ENCODE measurements at regions not wholly inside any gene's neighbourhood (a gene's known extent, or its start where the extent isn't known, plus 50 kb on each side); places are given as distances from the start of the nearest gene placed in this dataset.

DNA sequence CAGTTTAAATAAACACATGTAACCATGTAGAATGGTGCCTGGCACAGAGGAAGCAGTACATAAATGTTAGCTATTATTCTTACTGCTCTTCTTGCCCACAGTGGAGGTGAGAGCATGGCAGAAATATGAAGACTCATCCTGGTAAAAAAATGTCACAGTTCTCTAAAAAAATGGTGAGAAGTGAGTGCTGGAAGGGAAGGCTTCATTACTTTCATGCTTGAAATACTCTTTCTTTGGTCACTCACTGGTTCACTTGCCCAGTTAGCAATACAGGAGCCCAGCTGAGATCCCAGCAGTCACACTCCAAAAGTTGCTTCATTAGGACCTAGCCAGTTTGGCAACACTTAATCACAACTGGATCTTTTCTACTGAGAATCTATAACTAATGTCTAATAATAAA is 1017.2 kb downstream of the TUSC7 start:
- TF ChIP-seq POLR2A (IDR thresholded peaks at IDR 0.05; ENCODE audit: low read length) (no peak), GATA1 (IDR thresholded peaks at IDR 0.05; ENCODE audit: low read depth, low read length) (no peak)
